Fibroblast of the aortic adventitia (primary cell): ENCODE measurements at regions not wholly inside any gene's neighbourhood (a gene's known extent, or its start where the extent isn't known, plus 50 kb on each side); places are given as distances from the start of the nearest gene placed in this dataset.
"Not testable (repeated sequence)": the region's sequence is repeated elsewhere in the genome, so short reads cannot be mapped to it uniquely, and the experiment has no call there.

Experiments used
- DNase-seq: peaks from one replicate; pipeline ENCODE4 v3.0.0-alpha.2; 2010; ENCODE audit warnings: low read depth
- H3K4me3 ChIP-seq: 2 replicates; pipeline ENCODE4 v1.5.1; 2011; ENCODE audit warnings: low read depth, mild to moderate bottlenecking, control low read depth, low read length, moderate library complexity
- CTCF ChIP-seq: IDR thresholded peaks from 2 replicates; pipeline ENCODE4 v1.5.1; 2011; ENCODE audit warnings: mild to moderate bottlenecking, low read length, control low read depth, inconsistent platforms; ENCODE audit not compliant: insufficient read depth

GRCh38 chr10:78096486-78096885 lies 62.8 kb downstream of the RPS24 start:
- DNase-seq, H3K4me3 ChIP-seq: not testable (repeated sequence)

GRCh38 chr10:78102593-78102992 lies 68.9 kb downstream of the RPS24 start:
- not testable (repeated sequence) for DNase-seq, H3K4me3 ChIP-seq

GRCh38 chr10:78109210-78109609 lies 75.5 kb downstream of the RPS24 start:
- no peak for TF ChIP-seq CTCF
- no peak overlapping the region for H3K4me3 ChIP-seq
- no peak for DNase-seq

GRCh38 chr10:78115135-78115853 lies 81.6 kb downstream of the RPS24 start:
- no peak for DNase-seq
- no peak for TF ChIP-seq CTCF
- H3K4me3 ChIP-seq = no peak overlapping the region

- H3K4me3 ChIP-seq = no peak overlapping the region
- no peak for TF ChIP-seq CTCF
- no peak for DNase-seq
Observed at GRCh38 chr10:78116361-78116760, 82.7 kb downstream of the RPS24 start.

GRCh38 chr10:78118591-78118990 lies 84.9 kb downstream of the RPS24 start:
- no peak overlapping the region for H3K4me3 ChIP-seq
- no peak for TF ChIP-seq CTCF
- no peak for DNase-seq

GRCh38 chr10:78121801-78122200 lies 88.1 kb downstream of the RPS24 start:
- no peak overlapping the region for H3K4me3 ChIP-seq
- TF ChIP-seq CTCF = no peak
- no peak for DNase-seq

- TF ChIP-seq CTCF = no peak
- no peak for DNase-seq
- H3K4me3 ChIP-seq = no peak overlapping the region
Observed at GRCh38 chr10:78124167-78124566, 90.5 kb downstream of the RPS24 start.
